ENCODE measurements at regions not wholly inside any gene's neighbourhood (a gene's known extent, or its start where the extent isn't known, plus 50 kb on each side); places are given as distances from the start of the nearest gene placed in this dataset.

DNA sequence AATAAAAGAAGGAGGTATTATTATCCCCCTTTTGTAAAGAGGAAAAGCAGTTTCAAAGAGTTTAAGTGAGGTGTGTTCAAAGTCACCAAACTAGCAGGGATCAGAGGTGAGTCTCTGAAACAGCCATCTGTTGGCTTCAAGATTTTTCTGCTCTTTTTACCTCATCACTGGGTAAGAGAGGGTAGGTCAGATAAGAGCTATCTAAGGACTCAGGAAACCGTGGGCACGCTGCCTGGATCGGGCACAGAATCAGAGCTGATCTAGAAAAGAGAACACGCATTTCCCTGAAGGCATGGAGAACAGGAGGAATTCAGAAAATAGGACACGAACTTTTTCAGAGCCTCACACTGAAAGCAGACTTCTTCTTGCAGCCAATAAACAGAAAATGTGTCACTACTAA lies 65.8 kb upstream of the LY86 start:
- no peak for TF ChIP-seq POLR2AphosphoS5 (IDR thresholded peaks at IDR 0.05; ENCODE audit: low read depth)
- TF ChIP-seq, protein P1, sequence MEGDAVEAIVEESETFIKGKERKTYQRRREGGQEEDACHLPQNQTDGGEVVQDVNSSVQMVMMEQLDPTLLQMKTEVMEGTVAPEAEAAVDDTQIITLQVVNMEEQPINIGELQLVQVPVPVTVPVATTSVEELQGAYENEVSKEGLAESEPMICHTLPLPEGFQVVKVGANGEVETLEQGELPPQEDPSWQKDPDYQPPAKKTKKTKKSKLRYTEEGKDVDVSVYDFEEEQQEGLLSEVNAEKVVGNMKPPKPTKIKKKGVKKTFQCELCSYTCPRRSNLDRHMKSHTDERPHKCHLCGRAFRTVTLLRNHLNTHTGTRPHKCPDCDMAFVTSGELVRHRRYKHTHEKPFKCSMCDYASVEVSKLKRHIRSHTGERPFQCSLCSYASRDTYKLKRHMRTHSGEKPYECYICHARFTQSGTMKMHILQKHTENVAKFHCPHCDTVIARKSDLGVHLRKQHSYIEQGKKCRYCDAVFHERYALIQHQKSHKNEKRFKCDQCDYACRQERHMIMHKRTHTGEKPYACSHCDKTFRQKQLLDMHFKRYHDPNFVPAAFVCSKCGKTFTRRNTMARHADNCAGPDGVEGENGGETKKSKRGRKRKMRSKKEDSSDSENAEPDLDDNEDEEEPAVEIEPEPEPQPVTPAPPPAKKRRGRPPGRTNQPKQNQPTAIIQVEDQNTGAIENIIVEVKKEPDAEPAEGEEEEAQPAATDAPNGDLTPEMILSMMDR (IDR thresholded peaks at IDR 0.05; ENCODE audit: insufficient read depth, low read length), result no peak
- TF ChIP-seq SPI1 (IDR thresholded peaks at IDR 0.05; ENCODE audit: borderline replicate concordance, low read depth), result no peak

Data from HL-60 (cell line).